ENCODE measurements at regions not wholly inside any gene's neighbourhood (a gene's known extent, or its start where the extent isn't known, plus 50 kb on each side); places are given as distances from the start of the nearest gene placed in this dataset.

GRCh38 chr3:31378231-31378630, 154.5 kb upstream of the STT3B start:
- Histone ChIP-seq H3K9ac (ENCODE audit: low read depth, low read length, poor library complexity, severe bottlenecking) (no peak overlapping the region), H3K4me1 (ENCODE audit: insufficient read depth, low read length, poor library complexity, severe bottlenecking) (peaks cover 49% of the 10 kb centered on the region), H2AFZ (ENCODE audit: low read length) (0 out of 2 replicates have a peak overlapping the region, but pooled peaks have one; percentile 5), H4K20me1 (ENCODE audit: insufficient read depth, low read length, poor library complexity, severe bottlenecking) (no peaks in the 10 kb centered on the region), H3K4me3 (ENCODE audit: low read length, poor library complexity, severe bottlenecking) (no peak overlapping the region), H3K4me2 (ENCODE audit: low read depth, low read length, poor library complexity, severe bottlenecking) (no peak overlapping the region), H3K79me2 (ENCODE audit: insufficient read depth, low read length) (no peaks in the 10 kb centered on the region), H3K36me3 (ENCODE audit: insufficient read depth, low read length) (no peaks in the 10 kb centered on the region), H3F3A (ENCODE audit: low read depth) (no peaks in the 10 kb centered on the region), H3K9me3 (ENCODE audit: insufficient read depth, low read depth, low read length) (no peaks in the 10 kb centered on the region), H3K9me2 (replicated peaks; ENCODE audit: low read depth, low read length) (no peaks in the 10 kb centered on the region), H3K27me3 (ENCODE audit: insufficient read depth, low read length, poor library complexity, severe bottlenecking) (no peaks in the 10 kb centered on the region)
- no peak for TF ChIP-seq EZH2phosphoT487 (IDR thresholded peaks at IDR 0.05; ENCODE audit: borderline replicate concordance)
- no peak for TF ChIP-seq CTCF (conservative IDR thresholded peaks at IDR 0.05; ENCODE audit: low read length)

- H3K4me1 ChIP-seq (ENCODE audit: insufficient read depth, low read length, poor library complexity, severe bottlenecking), result peaks cover 44% of the 10 kb centered on the region
- H3K27me3 ChIP-seq (ENCODE audit: insufficient read depth, low read length, poor library complexity, severe bottlenecking), result no peaks in the 10 kb centered on the region
- no peak overlapping the region for H3K4me2 ChIP-seq (ENCODE audit: low read depth, low read length, poor library complexity, severe bottlenecking)
- H3K9ac ChIP-seq (ENCODE audit: low read depth, low read length, poor library complexity, severe bottlenecking), result no peak overlapping the region
- no peaks in the 10 kb centered on the region for H3K9me3 ChIP-seq (ENCODE audit: insufficient read depth, low read depth, low read length)
- no peak overlapping the region for H3K4me3 ChIP-seq (ENCODE audit: low read length, poor library complexity, severe bottlenecking)
- no peaks in the 10 kb centered on the region for H3K9me2 ChIP-seq (replicated peaks; ENCODE audit: low read depth, low read length)
- no peaks in the 10 kb centered on the region for H4K20me1 ChIP-seq (ENCODE audit: insufficient read depth, low read length, poor library complexity, severe bottlenecking)
- H3F3A ChIP-seq (ENCODE audit: low read depth), result no peaks in the 10 kb centered on the region
- no peak for TF ChIP-seq EZH2phosphoT487 (IDR thresholded peaks at IDR 0.05; ENCODE audit: borderline replicate concordance)
- TF ChIP-seq CTCF (conservative IDR thresholded peaks at IDR 0.05; ENCODE audit: low read length), result no peak
- no peak overlapping the region for H2AFZ ChIP-seq (ENCODE audit: low read length)
- H3K79me2 ChIP-seq (ENCODE audit: insufficient read depth, low read length), result no peaks in the 10 kb centered on the region
- no peaks in the 10 kb centered on the region for H3K36me3 ChIP-seq (ENCODE audit: insufficient read depth, low read length)
Measured at GRCh38 chr3:31379598-31379997, 153.1 kb upstream of the STT3B start.

GRCh38 chr3:31382856-31383255, 149.9 kb upstream of the STT3B start:
- TF ChIP-seq CTCF (conservative IDR thresholded peaks at IDR 0.05; ENCODE audit: low read length) (no peak), EZH2phosphoT487 (IDR thresholded peaks at IDR 0.05; ENCODE audit: borderline replicate concordance) (no peak)
- no peaks in the 10 kb centered on the region for H3K36me3 ChIP-seq (ENCODE audit: insufficient read depth, low read length)
- H4K20me1 ChIP-seq (ENCODE audit: insufficient read depth, low read length, poor library complexity, severe bottlenecking), result no peaks in the 10 kb centered on the region

More at GRCh38 chr3:31382856-31383255, 149.9 kb upstream of the STT3B start:
- Histone ChIP-seq H3K4me2 (ENCODE audit: low read depth, low read length, poor library complexity, severe bottlenecking) (no peak overlapping the region), H3F3A (ENCODE audit: low read depth) (no peaks in the 10 kb centered on the region; the same call in 1 of the 2 replicates), H3K9me2 (replicated peaks; ENCODE audit: low read depth, low read length) (no peaks in the 10 kb centered on the region), H3K4me1 (ENCODE audit: insufficient read depth, low read length, poor library complexity, severe bottlenecking) (peaks cover 29% of the 10 kb centered on the region), H2AFZ (ENCODE audit: low read length) (no peak overlapping the region), H3K79me2 (ENCODE audit: insufficient read depth, low read length) (no peaks in the 10 kb centered on the region), H3K9ac (ENCODE audit: low read depth, low read length, poor library complexity, severe bottlenecking) (no peak overlapping the region), H3K27me3 (ENCODE audit: insufficient read depth, low read length, poor library complexity, severe bottlenecking) (no peaks in the 10 kb centered on the region), H3K9me3 (ENCODE audit: insufficient read depth, low read depth, low read length) (peaks cover 16% of the 10 kb centered on the region; the same call in 1 of the 2 replicates), H3K4me3 (ENCODE audit: low read length, poor library complexity, severe bottlenecking) (no peak overlapping the region)

Data from Loucy (cell line).